Activated T-helper 9 cell treated with anti-CD3 and anti-CD28 coated beads, Interleukin-2, amount 50 U/mL, for 16 hours (primary cell): ENCODE measurements at regions not wholly inside any gene's neighbourhood (a gene's known extent, or its start where the extent isn't known, plus 50 kb on each side); places are given as distances from the start of the nearest gene placed in this dataset.
"Not testable (repeated sequence)": the region's sequence is repeated elsewhere in the genome, so short reads cannot be mapped to it uniquely, and the experiment has no call there.

ENCODE experiments used
- DNase-seq: peaks from one replicate; pipeline ENCODE4 v3.0.0-alpha.2; 2020; ENCODE audit warnings: low read depth

- no peak for DNase-seq
Measured at GRCh38 chr12:91307957-91308670, 125.5 kb upstream of the DCN start.

DNA sequence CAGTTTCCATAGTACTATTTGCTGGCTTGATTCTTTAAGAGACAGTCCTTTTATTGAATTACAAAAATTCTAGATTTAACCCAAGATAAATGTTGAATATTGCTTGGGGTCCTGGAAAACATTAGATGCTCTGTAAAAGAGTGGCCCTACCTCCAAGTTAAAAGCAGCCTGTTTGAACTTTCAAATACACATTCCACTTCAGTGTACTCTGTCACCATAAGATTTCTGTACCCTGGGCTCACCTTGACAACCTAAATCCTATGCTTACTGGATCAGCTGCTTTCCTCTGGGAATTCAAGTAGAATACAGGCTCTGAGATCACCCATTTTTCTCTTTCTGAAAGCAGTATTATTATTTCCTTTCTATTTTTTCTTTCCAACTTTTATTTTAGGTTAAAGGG is 107.7 kb upstream of the DCN start:
- DNase-seq = no peak

DNA sequence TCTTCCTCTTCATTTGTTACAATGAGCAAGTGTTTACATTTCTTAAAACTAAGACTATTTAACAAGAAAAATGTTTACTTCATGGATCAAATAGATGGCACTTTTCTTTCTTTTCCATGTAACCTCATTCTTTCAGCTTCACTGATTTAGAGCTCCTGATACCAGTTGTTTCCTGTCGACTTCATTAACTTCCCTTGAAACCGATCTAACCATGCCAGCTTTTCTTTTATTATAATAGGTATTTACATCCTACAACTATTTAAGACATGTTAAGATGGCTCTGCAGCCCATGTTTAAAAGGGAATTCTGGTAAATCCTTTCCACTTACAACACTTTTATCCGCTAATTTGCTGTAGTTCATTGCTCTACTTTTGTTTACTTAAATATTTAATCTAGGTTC is 107.3 kb upstream of the DCN start:
- no peak for DNase-seq

DNA sequence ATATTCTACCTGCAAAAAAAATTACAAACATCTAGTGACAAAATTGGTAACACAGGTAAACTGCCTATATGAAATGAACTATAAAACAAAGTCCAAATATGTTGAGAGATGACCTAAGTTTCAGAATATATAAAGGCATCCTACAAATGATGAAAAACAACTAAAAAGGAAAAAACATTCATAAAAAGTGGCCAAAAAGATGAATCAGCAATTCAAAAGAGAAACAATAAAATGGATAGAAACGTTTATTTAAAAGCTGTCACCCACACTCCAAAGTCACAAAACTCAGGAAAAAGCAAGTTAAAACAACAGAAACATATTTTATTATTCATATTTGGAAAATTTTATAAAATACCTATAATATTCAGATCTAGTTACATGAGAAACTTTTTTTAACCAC is 106.5 kb upstream of the DCN start:
- no peak for DNase-seq

GRCh38 chr12:91287753-91288152 is 105.1 kb upstream of the DCN start:
- DNase-seq = no peak

DNA sequence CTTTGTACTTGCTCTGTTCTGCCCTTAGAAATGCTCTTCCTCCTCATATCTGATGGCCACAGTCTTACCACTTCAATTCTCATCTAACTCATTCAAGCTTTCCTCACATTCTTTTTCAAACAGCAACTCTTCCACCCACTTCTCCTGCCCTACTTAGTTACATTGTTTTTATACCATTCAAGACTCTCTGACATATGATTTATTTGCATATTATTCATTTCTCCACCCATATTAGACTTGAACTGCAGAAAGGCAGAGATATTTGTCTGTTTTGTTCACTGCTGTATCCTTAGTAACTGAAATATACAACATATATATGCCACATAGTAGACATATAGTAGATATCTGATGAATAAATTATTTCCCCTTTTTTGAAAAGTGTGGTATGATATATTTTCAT is 95.5 kb upstream of the DCN start:
- DNase-seq = no peak

DNA sequence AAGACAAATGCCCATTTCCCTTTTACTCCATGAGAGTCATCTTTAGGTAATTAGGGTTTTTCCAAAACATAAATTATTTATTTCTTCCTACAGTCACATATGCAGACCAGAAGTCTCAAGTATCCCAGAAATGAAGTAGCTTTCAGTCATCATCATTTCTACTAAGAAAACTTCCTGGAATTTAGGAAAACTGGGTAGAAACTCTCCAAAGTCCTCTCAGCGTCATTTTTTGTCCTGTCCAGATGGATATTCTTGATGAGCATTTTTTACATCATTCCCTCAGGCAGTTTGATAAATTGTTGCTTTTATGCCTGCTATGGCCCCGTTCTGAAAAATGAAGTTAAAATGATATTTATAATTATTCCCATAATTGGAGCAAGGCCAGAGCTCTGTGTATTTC is 93.9 kb upstream of the DCN start:
- no peak for DNase-seq

- DNase-seq = no peak
Measured at GRCh38 chr12:91275321-91275720, 92.7 kb upstream of the DCN start.

- DNase-seq = no peak
Measured at GRCh38 chr12:91274916-91275315, 92.3 kb upstream of the DCN start.

DNA sequence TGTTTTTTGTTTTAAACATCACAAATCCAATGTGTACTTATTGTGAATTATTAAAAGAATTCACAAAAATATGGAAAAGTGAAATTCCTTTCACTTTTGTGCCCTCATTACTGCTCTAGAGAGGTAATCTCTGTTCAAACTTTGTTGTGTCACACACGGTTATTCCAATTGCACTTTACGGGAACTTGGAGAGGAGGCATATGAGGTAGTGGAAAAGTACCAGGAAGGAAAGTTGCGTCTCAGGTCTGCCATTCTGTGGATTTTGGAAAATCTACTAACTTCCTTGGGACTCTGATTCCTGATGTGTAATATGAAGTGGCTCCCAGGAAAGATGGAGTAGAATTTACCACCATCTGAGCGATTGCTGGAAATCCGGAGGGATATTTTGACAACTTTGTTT is 90.9 kb upstream of the DCN start:
- no peak for DNase-seq

DNA sequence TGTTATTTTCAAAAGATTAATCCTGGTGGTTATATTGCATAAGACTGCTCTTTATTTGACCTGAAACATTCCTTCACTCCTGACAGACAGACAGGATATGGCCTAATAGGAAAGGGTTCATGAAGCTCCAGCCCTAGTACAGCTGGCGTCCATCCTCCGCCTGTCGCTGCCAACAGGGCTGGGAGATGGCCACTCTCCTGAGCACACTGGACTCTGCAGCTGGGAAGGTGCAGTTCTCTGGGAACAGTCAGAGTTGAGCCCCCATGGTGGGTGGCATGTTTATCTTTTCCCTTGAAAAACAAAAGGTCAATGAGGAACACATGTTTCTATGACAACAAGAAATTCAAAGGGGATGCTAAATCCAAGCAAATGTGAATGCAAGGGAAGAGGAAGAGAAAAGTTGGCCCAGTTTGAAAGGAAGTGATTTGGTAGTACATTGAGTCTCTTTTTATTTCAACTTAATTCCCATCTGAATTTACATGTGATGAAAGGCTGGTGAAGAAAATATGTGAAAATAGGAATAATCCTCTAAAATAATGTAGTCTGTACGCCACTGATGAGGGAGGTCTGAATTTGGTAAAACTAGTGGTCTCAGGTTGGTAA is 89.9 kb upstream of the DCN start:
- no peak for DNase-seq

DNA sequence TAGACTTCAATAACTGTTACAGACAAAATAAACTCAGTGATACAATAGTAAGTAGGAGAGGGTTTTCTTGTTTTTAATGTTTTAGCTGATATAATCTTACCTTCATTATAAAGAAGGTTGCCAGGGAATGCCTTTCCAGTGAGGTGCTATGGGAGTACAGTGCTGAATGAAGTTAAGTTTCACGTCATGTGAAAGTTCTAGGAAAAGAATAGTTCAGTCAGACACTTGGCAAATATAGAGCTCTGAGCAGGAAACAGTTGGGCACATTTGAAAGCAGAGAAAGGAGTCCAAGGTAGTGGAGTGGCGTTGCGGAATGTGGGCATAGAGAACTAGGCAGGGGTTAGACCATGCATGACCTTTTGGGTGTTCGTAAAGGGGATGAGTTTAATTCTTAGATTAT is 88.6 kb upstream of the DCN start:
- no peak for DNase-seq

DNA sequence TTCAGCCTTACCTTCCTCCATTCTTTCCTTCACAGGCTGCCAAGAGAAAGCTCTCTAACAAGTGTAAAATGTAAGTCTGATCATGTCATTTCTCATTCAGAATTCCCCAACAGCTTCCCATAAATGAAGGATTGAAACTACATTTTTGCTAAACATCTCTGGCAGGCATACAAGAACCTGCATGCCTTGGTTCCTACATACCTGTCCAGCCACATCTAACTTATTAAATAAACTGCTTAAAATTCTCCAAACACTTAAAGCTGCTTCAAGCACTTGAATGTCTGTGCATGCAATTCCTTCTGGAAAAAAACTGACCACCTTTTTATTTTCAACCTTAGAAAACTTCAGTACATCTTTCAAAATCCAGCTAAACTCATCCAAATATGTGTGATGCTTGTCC is 84.4 kb upstream of the DCN start:
- DNase-seq = no peak

GRCh38 chr12:91264178-91264577 is 81.6 kb upstream of the DCN start:
- DNase-seq = no peak

DNA sequence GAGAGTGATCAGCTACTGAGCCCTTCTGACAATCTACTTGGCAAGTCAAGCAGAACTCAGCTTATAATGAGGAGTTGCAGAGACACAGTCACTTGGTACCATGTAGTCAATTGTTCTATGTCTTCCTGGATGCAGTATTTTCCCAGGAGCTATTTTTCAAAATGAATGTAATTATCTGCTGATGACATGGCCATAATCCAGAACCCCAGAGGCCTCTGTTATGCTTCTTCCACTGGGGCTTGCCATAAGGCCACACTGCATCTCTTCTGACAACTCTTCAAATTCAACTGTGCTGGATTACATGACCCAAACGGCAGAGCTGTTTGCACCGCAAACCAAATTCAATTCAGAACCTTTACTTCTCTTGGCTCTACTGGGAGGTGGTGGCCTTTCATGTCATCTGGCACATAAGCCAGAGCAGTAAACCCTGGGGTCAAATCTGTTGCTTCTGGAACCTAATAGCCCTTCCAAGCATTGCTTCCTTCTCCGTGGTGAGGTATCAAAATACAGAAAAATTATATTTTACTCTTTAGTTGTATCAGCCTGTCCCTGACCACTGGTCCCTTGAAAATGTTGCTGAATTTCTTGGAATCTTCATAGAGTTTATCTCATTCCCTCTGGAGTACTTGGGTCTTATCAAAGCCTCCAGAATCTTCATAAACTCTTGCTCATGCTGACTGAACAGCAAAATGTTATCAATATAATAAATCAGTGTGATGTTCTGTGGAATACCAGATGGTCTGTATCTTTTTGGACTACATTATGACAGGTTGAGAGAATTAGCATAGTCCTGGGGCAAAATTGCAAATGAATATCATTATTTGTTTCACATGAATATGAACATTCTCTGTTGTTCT is 79.4 kb upstream of the DCN start:
- no peak for DNase-seq

GRCh38 chr12:91256411-91256810 is 73.8 kb upstream of the DCN start:
- DNase-seq = no peak

GRCh38 chr12:91252341-91252740 is 69.7 kb upstream of the DCN start:
- no peak for DNase-seq

GRCh38 chr12:91250273-91250665 is 67.7 kb upstream of the DCN start:
- DNase-seq = no peak

DNA sequence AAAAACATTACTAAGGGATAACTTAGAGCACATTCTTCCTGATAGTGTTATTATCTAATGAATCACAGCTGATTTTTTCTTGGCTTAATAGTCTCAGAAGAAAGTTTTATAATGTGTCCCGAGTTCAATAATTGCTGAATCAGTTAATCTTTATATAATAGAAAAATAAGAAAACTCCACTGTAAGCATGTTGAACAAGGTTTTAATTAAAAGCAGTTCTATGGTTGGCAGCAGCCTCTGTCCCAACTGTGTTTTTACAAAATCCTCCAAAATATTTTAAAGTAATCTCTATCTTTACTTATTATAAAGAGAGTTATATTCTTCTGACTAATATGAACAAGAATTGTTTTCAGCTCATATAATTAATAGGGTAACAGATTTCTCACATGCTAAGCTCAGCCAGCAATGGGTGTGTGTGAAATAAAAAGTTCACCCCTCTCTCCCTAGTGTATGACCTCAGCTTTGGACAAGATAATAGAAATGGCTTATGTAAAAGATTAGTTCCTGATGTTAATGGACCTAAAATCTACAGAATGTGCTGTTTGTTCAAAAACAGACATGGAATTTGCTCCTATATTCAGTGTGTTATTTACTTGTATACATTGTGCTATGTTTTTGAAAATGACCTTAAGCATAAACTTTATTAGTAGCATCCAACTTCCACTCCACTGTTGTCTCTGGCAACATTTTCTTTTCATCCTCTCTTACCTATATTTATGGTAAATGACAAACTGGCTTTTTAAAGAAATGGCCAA is 67.1 kb upstream of the DCN start:
- no peak for DNase-seq

GRCh38 chr12:91249054-91249453 is 66.4 kb upstream of the DCN start:
- no peak for DNase-seq

- DNase-seq = not testable (repeated sequence)
Measured at GRCh38 chr12:91243177-91243576, 60.6 kb upstream of the DCN start.

- DNase-seq = no peak
Measured at GRCh38 chr12:91241756-91242155, 59.1 kb upstream of the DCN start.
